Nephron progenitor cell (in vitro differentiated cells): ENCODE measurements at regions not wholly inside any gene's neighbourhood (a gene's known extent, or its start where the extent isn't known, plus 50 kb on each side); places are given as distances from the start of the nearest gene placed in this dataset.

ENCODE experiments used
- DNase-seq: peaks from one replicate; pipeline ENCODE4 v3.0.0; 2021
- H3K27ac Mint-ChIP-seq: 2 replicates; pipeline ENCODE4 v1.8.0; 2021; ENCODE audit warnings: mild to moderate bottlenecking, moderate library complexity, mixed read lengths
- H3K27me3 Mint-ChIP-seq: 2 replicates; pipeline ENCODE4 v1.8.0; 2021; ENCODE audit warnings: mild to moderate bottlenecking, low read depth, mixed read lengths; ENCODE audit not compliant: poor library complexity
- H3K36me3 Mint-ChIP-seq: 2 replicates; pipeline ENCODE4 v1.8.0; 2021; ENCODE audit warnings: low read depth, mixed read lengths
- H3K4me1 Mint-ChIP-seq: 2 replicates; pipeline ENCODE4 v1.8.0; 2021; ENCODE audit warnings: mixed read lengths
- H3K4me3 Mint-ChIP-seq: 2 replicates; pipeline ENCODE4 v1.8.0; 2021; ENCODE audit warnings: mild to moderate bottlenecking, moderate library complexity, mixed read lengths
- H3K9me3 Mint-ChIP-seq: 2 replicates; pipeline ENCODE4 v1.8.0; 2021; ENCODE audit warnings: mild to moderate bottlenecking, moderate library complexity, mixed read lengths
- CTCF ChIP-seq: fragments of 200-600 bp; sonication (generic); IDR thresholded peaks from 2 replicates; pipeline ENCODE4 v1.5.0; 2021; ENCODE audit warnings: antibody characterized with exemption

GRCh38 chrX:6382284-6382683 is 152.6 kb downstream of the VCX3A start:
- H3K4me1 Mint-ChIP-seq = peaks cover 18% of the 10 kb centered on the region
- H3K4me3 Mint-ChIP-seq = no peak overlapping the region
- no peak overlapping the region for H3K27ac Mint-ChIP-seq
- no peaks in the 10 kb centered on the region for H3K9me3 Mint-ChIP-seq
- peaks cover 4% of the 10 kb centered on the region for H3K27me3 Mint-ChIP-seq
- no peak for TF ChIP-seq CTCF
- H3K36me3 Mint-ChIP-seq = no peaks in the 10 kb centered on the region
- DNase-seq = no peak

- Mint-ChIP-seq H3K9me3 (no peaks in the 10 kb centered on the region), H3K4me3 (no peak overlapping the region), H3K4me1 (no peaks in the 10 kb centered on the region), H3K27ac (no peak overlapping the region), H3K27me3 (no peaks in the 10 kb centered on the region), H3K36me3 (no peaks in the 10 kb centered on the region)
- no peak for TF ChIP-seq CTCF
- DNase-seq = no peak
These were observed 148.6 kb upstream of the NLGN4X start for GRCh38 chrX:6377103-6377764.

- Mint-ChIP-seq H3K36me3 (no peaks in the 10 kb centered on the region), H3K27ac (no peak overlapping the region), H3K27me3 (no peaks in the 10 kb centered on the region), H3K9me3 (no peaks in the 10 kb centered on the region), H3K4me1 (no peaks in the 10 kb centered on the region), H3K4me3 (no peak overlapping the region)
- no peak for DNase-seq
- TF ChIP-seq CTCF = no peak
These were observed 145.9 kb upstream of the NLGN4X start for GRCh38 chrX:6374556-6374955.

- Mint-ChIP-seq H3K36me3 (no peaks in the 10 kb centered on the region), H3K4me3 (no peak overlapping the region), H3K9me3 (no peaks in the 10 kb centered on the region), H3K27me3 (no peaks in the 10 kb centered on the region), H3K27ac (no peak overlapping the region), H3K4me1 (no peaks in the 10 kb centered on the region)
- no peak for TF ChIP-seq CTCF
- DNase-seq = no peak
These were observed 144.3 kb upstream of the NLGN4X start for GRCh38 chrX:6372981-6373380.

- no peaks in the 10 kb centered on the region for H3K4me1 Mint-ChIP-seq
- no peaks in the 10 kb centered on the region for H3K9me3 Mint-ChIP-seq
- H3K27me3 Mint-ChIP-seq = no peaks in the 10 kb centered on the region
- no peaks in the 10 kb centered on the region for H3K36me3 Mint-ChIP-seq
- no peak for DNase-seq
- H3K4me3 Mint-ChIP-seq = no peak overlapping the region
- no peak for TF ChIP-seq CTCF
- no peak overlapping the region for H3K27ac Mint-ChIP-seq
These were observed 142.7 kb upstream of the NLGN4X start for GRCh38 chrX:6371353-6371752.

- no peak for DNase-seq
These were observed 134.5 kb upstream of the NLGN4X start for GRCh38 chrX:6363188-6363587.

More at GRCh38 chrX:6363188-6363587, 134.5 kb upstream of the NLGN4X start:
- Mint-ChIP-seq H3K4me1 (no peaks in the 10 kb centered on the region), H3K27ac (no peak overlapping the region), H3K36me3 (no peaks in the 10 kb centered on the region), H3K9me3 (no peaks in the 10 kb centered on the region), H3K27me3 (peaks cover 4% of the 10 kb centered on the region), H3K4me3 (no peak overlapping the region)
- peak; percentile 25 for TF ChIP-seq CTCF
